H9 (cell line): ENCODE measurements at regions not wholly inside any gene's neighbourhood (a gene's known extent, or its start where the extent isn't known, plus 50 kb on each side); places are given as distances from the start of the nearest gene placed in this dataset.

Experiments used
- DNase-seq: peaks from one replicate; pipeline ENCODE4 v3.0.0-alpha.2; 2017
- H2AFZ ChIP-seq: one replicate; pipeline ENCODE4 v1.6.1; 2013; ENCODE audit warnings: mild to moderate bottlenecking, low read length, control low read depth, moderate library complexity
- H2AK5ac ChIP-seq: 2 replicates; pipeline ENCODE4 v1.6.1; 2013; ENCODE audit warnings: low read length, control low read depth, mixed read lengths; ENCODE audit not compliant: insufficient read length
- H2BK120ac ChIP-seq: one replicate; pipeline ENCODE4 v1.6.1; 2013; ENCODE audit warnings: low read depth, mild to moderate bottlenecking, low read length, control low read depth, inconsistent platforms; ENCODE audit not compliant: poor library complexity, severe bottlenecking
- H2BK12ac ChIP-seq: 2 replicates; pipeline ENCODE4 v1.6.1; 2013; ENCODE audit warnings: low read length, control low read depth, mixed read lengths, low read depth; ENCODE audit not compliant: insufficient read length
- H2BK15ac ChIP-seq: 2 replicates; pipeline ENCODE4 v1.6.1; 2013; ENCODE audit warnings: low read depth, low read length, control low read depth
- H2BK20ac ChIP-seq: one replicate; pipeline ENCODE4 v1.6.1; 2013; ENCODE audit warnings: low read depth, mild to moderate bottlenecking, low read length, control low read depth, inconsistent platforms; ENCODE audit not compliant: poor library complexity, severe bottlenecking
- H2BK5ac ChIP-seq: 2 replicates; pipeline ENCODE4 v1.6.1; 2013; ENCODE audit warnings: low read length, control low read depth, mixed read lengths; ENCODE audit not compliant: insufficient read length
- H3K14ac ChIP-seq: 2 replicates; pipeline ENCODE4 v1.6.1; 2013; ENCODE audit warnings: low read length, control low read depth; ENCODE audit not compliant: insufficient read depth
- H3K18ac ChIP-seq: 2 replicates; pipeline ENCODE4 v1.6.1; 2013; ENCODE audit warnings: low read depth, mild to moderate bottlenecking, mixed read lengths, low read length, control low read depth; ENCODE audit not compliant: insufficient read length
- H3K23ac ChIP-seq: 2 replicates; pipeline ENCODE4 v1.6.1; 2013; ENCODE audit warnings: low read length, control low read depth, mixed read lengths, low read depth; ENCODE audit not compliant: insufficient read length
- H3K23me2 ChIP-seq: 2 replicates; pipeline ENCODE4 v1.6.1; 2013; ENCODE audit warnings: low read depth, mild to moderate bottlenecking, mixed read lengths, low read length, control low read depth; ENCODE audit not compliant: insufficient read length, poor library complexity, severe bottlenecking
- H3K27ac ChIP-seq: 2 replicates; pipeline ENCODE4 v1.5.1; 2013; ENCODE audit warnings: low read length, control low read depth, mixed read lengths, low read depth; ENCODE audit not compliant: insufficient read length
- H3K27me3 ChIP-seq: 2 replicates; pipeline ENCODE4 v1.6.1; 2013; ENCODE audit warnings: low read length, control low read depth, inconsistent platforms; ENCODE audit not compliant: insufficient read depth
- H3K4ac ChIP-seq: 2 replicates; pipeline ENCODE4 v1.6.1; 2013; ENCODE audit warnings: low read depth, mild to moderate bottlenecking, control low read depth, inconsistent platforms, low read length, moderate library complexity
- H3K4me1 ChIP-seq: 2 replicates; pipeline ENCODE4 v1.6.1; 2013; ENCODE audit warnings: low read length, control low read depth, inconsistent platforms; ENCODE audit not compliant: insufficient read depth
- H3K4me2 ChIP-seq: 2 replicates; pipeline ENCODE4 v1.6.1; 2013; ENCODE audit warnings: low read length, control low read depth, mixed read lengths; ENCODE audit not compliant: insufficient read length, insufficient read depth
- H3K56ac ChIP-seq: 2 replicates; pipeline ENCODE4 v1.6.1; 2013; ENCODE audit warnings: low read depth, mild to moderate bottlenecking, mixed read lengths, low read length, control low read depth; ENCODE audit not compliant: insufficient read length
- H3K79me1 ChIP-seq: 2 replicates; pipeline ENCODE4 v1.6.1; 2013; ENCODE audit warnings: low read depth, mild to moderate bottlenecking, moderate library complexity, low read length, control low read depth, inconsistent platforms; ENCODE audit not compliant: insufficient read depth, poor library complexity, severe bottlenecking
- H3K79me2 ChIP-seq: 2 replicates; pipeline ENCODE4 v1.6.1; 2013; ENCODE audit warnings: low read length, control low read depth, inconsistent platforms; ENCODE audit not compliant: insufficient read depth
- H3K9ac ChIP-seq: 2 replicates; pipeline ENCODE4 v1.6.1; 2013; ENCODE audit warnings: low read length, control low read depth, mixed read lengths; ENCODE audit not compliant: insufficient read length; ENCODE audit errors: extremely low read depth
- H3K9me3 ChIP-seq: one replicate; pipeline ENCODE4 v1.6.1; 2013; ENCODE audit warnings: low read depth, low read length, inconsistent platforms; ENCODE audit not compliant: control insufficient read depth
- H3T11ph ChIP-seq: one replicate; pipeline ENCODE4 v1.6.1; 2013; ENCODE audit warnings: mild to moderate bottlenecking, low read length, control low read depth, inconsistent platforms
- H4K20me1 ChIP-seq: one replicate; pipeline ENCODE4 v1.6.1; 2013; ENCODE audit not compliant: control insufficient read depth, insufficient read length, insufficient read depth
- H4K5ac ChIP-seq: 2 replicates; pipeline ENCODE4 v1.6.1; 2013; ENCODE audit warnings: low read depth, mild to moderate bottlenecking, mixed read lengths, low read length, control low read depth; ENCODE audit not compliant: insufficient read length
- H4K8ac ChIP-seq: replicated peaks from 2 replicates; pipeline ENCODE4 v1.6.1; 2013; ENCODE audit warnings: low read length, control low read depth, mixed read lengths, low read depth; ENCODE audit not compliant: insufficient read length
- H4K91ac ChIP-seq: 2 replicates; pipeline ENCODE4 v1.6.1; 2013; ENCODE audit warnings: low read depth, mild to moderate bottlenecking, moderate library complexity, mixed read lengths, low read length, control low read depth; ENCODE audit not compliant: insufficient read length
- H3K27ac Mint-ChIP-seq, 3 experiments: 2 replicates in 2 of 3; 3 replicates in 1 of 3; pipeline ENCODE4 v1.8.0; 2020 to 2021; ENCODE audit warnings: mixed read lengths in 3 of 3, mild to moderate bottlenecking in 1 of 3, moderate library complexity in 1 of 3
- H3K27me3 Mint-ChIP-seq: 2 replicates; pipeline ENCODE4 v1.8.0; 2021; ENCODE audit warnings: low read depth, mild to moderate bottlenecking, moderate library complexity, mixed read lengths
- H3K36me3 Mint-ChIP-seq, 3 experiments: 2 replicates in 2 of 3; 3 replicates in 1 of 3; pipeline ENCODE4 v1.8.0; 2020 to 2021; ENCODE audit warnings: low read depth in 3 of 3, mixed read lengths in 3 of 3; ENCODE audit not compliant: insufficient read depth in 1 of 3
- H3K4me1 Mint-ChIP-seq, 2 experiments: 2 replicates each; pipeline ENCODE4 v1.8.0; 2020; ENCODE audit warnings: mixed read lengths in 2 of 2
- H3K4me3 Mint-ChIP-seq, 2 experiments: 2 replicates in 1 of 2; 3 replicates in 1 of 2; pipeline ENCODE4 v1.8.0; 2020 to 2021; ENCODE audit warnings: mild to moderate bottlenecking in 2 of 2, mixed read lengths in 2 of 2, moderate library complexity in 1 of 2
- H3K9me3 Mint-ChIP-seq, 2 experiments: 2 replicates in 1 of 2; 3 replicates in 1 of 2; pipeline ENCODE4 v1.8.0; 2020; ENCODE audit warnings: mild to moderate bottlenecking in 2 of 2, mixed read lengths in 2 of 2, moderate library complexity in 1 of 2
- TF ChIP-seq, protein P1 (sequence below): fragments of 200-600 bp; sonication (generic); conservative IDR thresholded peaks from 3 replicates; pipeline ENCODE4 v1.8.0; 2021; ENCODE audit warnings: antibody characterized with exemption, mild to moderate bottlenecking

DNA sequence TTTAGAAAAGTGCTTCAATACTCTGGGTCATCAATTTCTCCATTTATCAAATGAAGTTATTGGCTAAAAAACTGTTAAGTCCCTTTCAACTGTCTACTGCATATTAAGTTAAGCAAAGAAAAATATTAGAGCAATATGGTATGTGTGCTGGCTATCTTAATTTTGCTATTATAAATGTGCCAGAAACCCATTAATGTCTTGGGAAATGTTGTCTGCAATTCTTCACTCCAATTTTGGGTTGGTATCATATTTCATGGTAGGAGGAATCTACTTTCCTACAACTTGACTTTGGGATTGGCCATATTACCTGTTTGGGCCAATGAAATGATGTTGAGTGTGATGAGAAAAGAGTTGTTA is 1063.9 kb downstream of the PLA2G4A start:
- H3K4ac ChIP-seq: no peak overlapping the region
- TF ChIP-seq, protein P1, sequence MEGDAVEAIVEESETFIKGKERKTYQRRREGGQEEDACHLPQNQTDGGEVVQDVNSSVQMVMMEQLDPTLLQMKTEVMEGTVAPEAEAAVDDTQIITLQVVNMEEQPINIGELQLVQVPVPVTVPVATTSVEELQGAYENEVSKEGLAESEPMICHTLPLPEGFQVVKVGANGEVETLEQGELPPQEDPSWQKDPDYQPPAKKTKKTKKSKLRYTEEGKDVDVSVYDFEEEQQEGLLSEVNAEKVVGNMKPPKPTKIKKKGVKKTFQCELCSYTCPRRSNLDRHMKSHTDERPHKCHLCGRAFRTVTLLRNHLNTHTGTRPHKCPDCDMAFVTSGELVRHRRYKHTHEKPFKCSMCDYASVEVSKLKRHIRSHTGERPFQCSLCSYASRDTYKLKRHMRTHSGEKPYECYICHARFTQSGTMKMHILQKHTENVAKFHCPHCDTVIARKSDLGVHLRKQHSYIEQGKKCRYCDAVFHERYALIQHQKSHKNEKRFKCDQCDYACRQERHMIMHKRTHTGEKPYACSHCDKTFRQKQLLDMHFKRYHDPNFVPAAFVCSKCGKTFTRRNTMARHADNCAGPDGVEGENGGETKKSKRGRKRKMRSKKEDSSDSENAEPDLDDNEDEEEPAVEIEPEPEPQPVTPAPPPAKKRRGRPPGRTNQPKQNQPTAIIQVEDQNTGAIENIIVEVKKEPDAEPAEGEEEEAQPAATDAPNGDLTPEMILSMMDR: no peak
- no peaks in the 10 kb centered on the region for H3K9me3 ChIP-seq
- no peak overlapping the region for H3K4me2 ChIP-seq
- H2BK20ac ChIP-seq: no peak overlapping the region
- H2AK5ac ChIP-seq: no peak overlapping the region
- DNase-seq: no peak
- H2BK15ac ChIP-seq: no peak overlapping the region
- no peak overlapping the region for H3K27ac ChIP-seq
- Mint-ChIP-seq H3K27me3 (no peaks in the 10 kb centered on the region), H3K4me3 (no peak overlapping the region), H3K4me1 (peaks cover 5 to 6% of the 10 kb centered on the region in 2 experiments; a peak in 3 of 4 replicates), H3K9me3 (peaks cover 2 to 3% of the 10 kb centered on the region in 2 experiments; a peak in 2 of 5 replicates), H3K27ac (no peak overlapping the region), H3K36me3 (peaks cover 0 to 4% (median 0%) of the 10 kb centered on the region in 3 experiments; a peak in 1 of 7 replicates)
- no peak overlapping the region for H3K23ac ChIP-seq
- H3K4me1 ChIP-seq: no peaks in the 10 kb centered on the region
- H3K23me2 ChIP-seq: no peaks in the 10 kb centered on the region
- H3K56ac ChIP-seq: no peak overlapping the region
- no peak overlapping the region for H3K18ac ChIP-seq
- H4K5ac ChIP-seq: no peak overlapping the region
- no peak overlapping the region for H2BK120ac ChIP-seq
- H3K79me1 ChIP-seq: no peaks in the 10 kb centered on the region
- no peaks in the 10 kb centered on the region for H4K20me1 ChIP-seq
- H3K27me3 ChIP-seq: no peaks in the 10 kb centered on the region
- H3K14ac ChIP-seq: no peak overlapping the region
- H4K91ac ChIP-seq: no peak overlapping the region
- no peak overlapping the region for H3T11ph ChIP-seq
- H2BK5ac ChIP-seq: no peak overlapping the region
- no peak overlapping the region for H2BK12ac ChIP-seq
- H3K79me2 ChIP-seq: no peaks in the 10 kb centered on the region
- H3K9ac ChIP-seq: no peak overlapping the region
- H2AFZ ChIP-seq: no peak overlapping the region
- H4K8ac ChIP-seq: no peak overlapping the region
